ENCODE measurements at regions not wholly inside any gene's neighbourhood (a gene's known extent, or its start where the extent isn't known, plus 50 kb on each side); places are given as distances from the start of the nearest gene placed in this dataset.

GRCh38 chr7:41592236-41592635, 110.7 kb downstream of the INHBA start:
- H3K27ac ChIP-seq = no peak overlapping the region

DNA sequence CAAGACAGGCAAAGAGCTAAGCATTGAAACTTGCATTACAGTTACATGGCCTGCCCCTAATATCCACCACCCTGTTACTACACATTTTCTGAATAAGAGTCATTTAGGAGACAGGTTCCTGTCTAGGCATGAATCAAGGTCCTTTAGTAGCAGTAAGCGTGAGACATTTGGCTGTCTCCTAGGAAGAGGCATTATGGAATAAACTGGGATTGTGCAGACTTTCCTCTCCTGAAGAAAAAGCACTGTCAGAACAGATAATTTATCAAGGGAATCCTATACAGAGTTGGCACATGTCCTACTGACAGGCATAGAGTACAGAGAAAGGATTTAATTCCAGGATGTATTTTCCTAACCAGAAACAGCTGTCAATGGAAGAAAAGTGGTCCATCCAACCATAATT, 111.9 kb downstream of the INHBA start:
- no peak overlapping the region for H3K27ac ChIP-seq

More at GRCh38 chr7:41592236-41592635, 110.7 kb downstream of the INHBA start:
- TF ChIP-seq, protein P1, sequence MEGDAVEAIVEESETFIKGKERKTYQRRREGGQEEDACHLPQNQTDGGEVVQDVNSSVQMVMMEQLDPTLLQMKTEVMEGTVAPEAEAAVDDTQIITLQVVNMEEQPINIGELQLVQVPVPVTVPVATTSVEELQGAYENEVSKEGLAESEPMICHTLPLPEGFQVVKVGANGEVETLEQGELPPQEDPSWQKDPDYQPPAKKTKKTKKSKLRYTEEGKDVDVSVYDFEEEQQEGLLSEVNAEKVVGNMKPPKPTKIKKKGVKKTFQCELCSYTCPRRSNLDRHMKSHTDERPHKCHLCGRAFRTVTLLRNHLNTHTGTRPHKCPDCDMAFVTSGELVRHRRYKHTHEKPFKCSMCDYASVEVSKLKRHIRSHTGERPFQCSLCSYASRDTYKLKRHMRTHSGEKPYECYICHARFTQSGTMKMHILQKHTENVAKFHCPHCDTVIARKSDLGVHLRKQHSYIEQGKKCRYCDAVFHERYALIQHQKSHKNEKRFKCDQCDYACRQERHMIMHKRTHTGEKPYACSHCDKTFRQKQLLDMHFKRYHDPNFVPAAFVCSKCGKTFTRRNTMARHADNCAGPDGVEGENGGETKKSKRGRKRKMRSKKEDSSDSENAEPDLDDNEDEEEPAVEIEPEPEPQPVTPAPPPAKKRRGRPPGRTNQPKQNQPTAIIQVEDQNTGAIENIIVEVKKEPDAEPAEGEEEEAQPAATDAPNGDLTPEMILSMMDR (conservative IDR thresholded peaks at IDR 0.05) = no peak

DNA sequence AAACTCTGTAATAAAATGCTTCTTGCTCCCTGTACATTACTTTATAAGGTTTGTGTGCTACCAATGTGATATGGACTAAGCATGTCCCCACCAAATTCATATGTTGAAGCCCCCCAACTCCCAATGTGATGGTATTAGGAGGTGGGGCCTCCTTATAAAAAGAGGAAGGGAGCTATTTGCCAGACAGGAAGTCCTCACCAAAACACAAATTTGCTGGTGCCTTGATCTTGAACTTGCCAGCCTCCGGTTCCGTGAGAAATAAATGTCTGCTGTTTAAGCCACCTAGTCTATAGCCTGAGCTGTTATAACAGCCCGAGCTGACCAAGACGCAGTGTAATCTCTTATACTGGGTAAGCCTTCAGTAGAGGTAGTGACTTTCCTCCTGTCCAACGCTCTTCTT, 114.5 kb downstream of the INHBA start:
- TF ChIP-seq, protein P1 (conservative IDR thresholded peaks at IDR 0.05) = no peak
- no peak overlapping the region for H3K27ac ChIP-seq

More for the DNA sequence above, 111.9 kb downstream of the INHBA start:
- TF ChIP-seq, protein P1 (conservative IDR thresholded peaks at IDR 0.05) = no peak

GRCh38 chr7:41586931-41587640, 115.8 kb downstream of the INHBA start:
- no peak overlapping the region for H3K27ac ChIP-seq
- TF ChIP-seq, protein P1 (conservative IDR thresholded peaks at IDR 0.05) = no peak

DNA sequence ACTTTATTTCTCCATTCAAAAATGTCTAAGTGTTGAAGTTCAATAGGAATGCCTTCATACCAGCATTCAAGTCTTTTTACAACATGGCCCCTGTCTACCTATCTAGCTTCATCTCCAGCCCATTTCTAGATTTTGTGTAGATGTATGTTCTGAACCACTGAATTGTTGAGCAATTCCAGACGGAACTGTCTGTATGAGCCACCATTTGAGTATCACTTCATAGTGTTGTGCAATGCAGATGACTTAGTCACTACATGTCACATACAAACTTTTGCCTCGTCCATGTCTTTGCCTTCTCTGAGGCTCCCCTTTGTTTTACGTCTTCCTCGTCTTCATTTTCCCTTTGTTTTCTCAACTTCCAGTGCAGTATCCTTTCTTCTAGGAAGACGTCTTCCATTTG, 118.1 kb downstream of the INHBA start:
- TF ChIP-seq, protein P1 (conservative IDR thresholded peaks at IDR 0.05) = no peak
- H3K27ac ChIP-seq = no peak overlapping the region

DNA sequence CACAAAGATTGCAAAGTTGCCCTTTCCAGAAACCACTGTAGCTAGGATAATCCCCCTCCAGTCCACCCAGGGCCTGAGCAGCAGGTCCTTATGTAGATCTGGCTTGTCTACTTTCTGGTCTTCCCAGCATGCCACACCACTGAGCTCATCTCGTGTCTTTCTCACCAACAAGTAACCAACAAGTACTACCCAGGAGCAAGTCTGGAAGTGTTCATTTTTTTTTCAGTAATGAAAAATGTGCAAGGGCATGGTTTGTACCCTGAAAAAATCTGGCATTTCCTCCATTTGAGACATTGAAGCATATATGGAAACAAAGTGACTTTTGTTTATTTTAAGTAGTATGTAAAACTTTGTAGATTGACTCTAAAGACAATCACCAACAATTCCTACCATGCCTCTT, 120.8 kb downstream of the INHBA start:
- TF ChIP-seq, protein P1 (conservative IDR thresholded peaks at IDR 0.05) = no peak
- H3K27ac ChIP-seq = no peak overlapping the region

GRCh38 chr7:41581041-41581440, 121.8 kb downstream of the INHBA start:
- H3K27ac ChIP-seq = no peak overlapping the region
- TF ChIP-seq, protein P1 (conservative IDR thresholded peaks at IDR 0.05) = no peak
